ACHN (cell line): ENCODE measurements at regions not wholly inside any gene's neighbourhood (a gene's known extent, or its start where the extent isn't known, plus 50 kb on each side); places are given as distances from the start of the nearest gene placed in this dataset.

Experiments
- DNase-seq: peaks from one replicate; pipeline ENCODE4 v3.0.0-alpha.2; 2015
- in situ Hi-C: cut with HindIII; loops from 2 replicates; pipeline ENCODE4 v1.10.0; 2017; ENCODE audit warnings: low sequenced_read_pairs, low pct_ligation_motif_present, low pct_unique_long_range_greater_than_20kb

- DNase-seq, result no peak
- in situ Hi-C loops, result no loop called here
Measured at GRCh38 chr2:16520891-16521290, 144.7 kb downstream of the CYRIA start.

DNA sequence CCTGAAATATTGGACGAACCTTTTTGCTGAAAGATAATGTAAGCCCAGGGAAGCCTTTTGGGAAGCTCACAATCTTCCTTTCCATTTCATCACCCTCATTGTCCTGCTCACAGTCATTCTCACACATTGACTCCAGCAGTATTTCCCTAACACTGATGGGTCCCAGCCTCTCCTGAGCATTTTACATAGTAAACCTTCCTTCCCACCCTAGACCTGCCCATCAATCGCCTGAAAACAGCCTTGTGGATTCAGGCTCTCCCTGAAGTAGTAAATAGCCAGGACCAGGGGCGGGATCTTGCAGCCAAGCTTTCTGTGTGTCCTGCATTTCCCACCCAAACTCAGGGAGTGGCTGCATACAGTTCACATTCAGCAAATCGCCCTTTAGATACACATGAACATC lies 149.9 kb downstream of the CYRIA start:
- in situ Hi-C loops, result no loop called here

GRCh38 chr2:16513626-16514025 lies 152.0 kb downstream of the CYRIA start:
- no peak for DNase-seq
- in situ Hi-C loops, result no loop called here

More for the DNA sequence above, 149.9 kb downstream of the CYRIA start:
- no peak for DNase-seq

DNA sequence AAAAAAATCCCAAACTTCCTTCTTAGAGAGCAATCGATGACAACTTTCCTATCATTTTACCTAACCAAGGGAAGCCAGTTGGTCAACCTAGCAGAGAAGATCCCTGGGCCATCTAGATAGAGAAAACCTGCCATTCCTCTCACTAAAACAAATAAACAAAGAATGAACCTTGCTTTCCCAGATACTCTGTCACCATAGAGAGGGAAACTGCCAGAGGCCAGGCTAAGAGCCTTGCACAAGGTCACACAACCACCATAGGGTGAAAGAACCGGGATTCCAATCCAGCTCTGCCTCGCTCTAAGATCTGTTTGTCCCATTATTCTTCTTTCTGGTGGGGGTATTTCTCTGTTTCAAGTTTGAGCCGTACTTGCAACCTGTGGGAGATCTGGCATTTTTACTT lies 154.6 kb downstream of the CYRIA start:
- DNase-seq, result no peak
- in situ Hi-C loops, result no loop called here

- in situ Hi-C loops, result no loop called here
- no peak for DNase-seq
Measured at GRCh38 chr2:16509042-16509441, 156.6 kb downstream of the CYRIA start.

- in situ Hi-C loops, result no loop called here
- DNase-seq, result no peak
Measured at GRCh38 chr2:16508490-16508851, 157.2 kb downstream of the CYRIA start.

DNA sequence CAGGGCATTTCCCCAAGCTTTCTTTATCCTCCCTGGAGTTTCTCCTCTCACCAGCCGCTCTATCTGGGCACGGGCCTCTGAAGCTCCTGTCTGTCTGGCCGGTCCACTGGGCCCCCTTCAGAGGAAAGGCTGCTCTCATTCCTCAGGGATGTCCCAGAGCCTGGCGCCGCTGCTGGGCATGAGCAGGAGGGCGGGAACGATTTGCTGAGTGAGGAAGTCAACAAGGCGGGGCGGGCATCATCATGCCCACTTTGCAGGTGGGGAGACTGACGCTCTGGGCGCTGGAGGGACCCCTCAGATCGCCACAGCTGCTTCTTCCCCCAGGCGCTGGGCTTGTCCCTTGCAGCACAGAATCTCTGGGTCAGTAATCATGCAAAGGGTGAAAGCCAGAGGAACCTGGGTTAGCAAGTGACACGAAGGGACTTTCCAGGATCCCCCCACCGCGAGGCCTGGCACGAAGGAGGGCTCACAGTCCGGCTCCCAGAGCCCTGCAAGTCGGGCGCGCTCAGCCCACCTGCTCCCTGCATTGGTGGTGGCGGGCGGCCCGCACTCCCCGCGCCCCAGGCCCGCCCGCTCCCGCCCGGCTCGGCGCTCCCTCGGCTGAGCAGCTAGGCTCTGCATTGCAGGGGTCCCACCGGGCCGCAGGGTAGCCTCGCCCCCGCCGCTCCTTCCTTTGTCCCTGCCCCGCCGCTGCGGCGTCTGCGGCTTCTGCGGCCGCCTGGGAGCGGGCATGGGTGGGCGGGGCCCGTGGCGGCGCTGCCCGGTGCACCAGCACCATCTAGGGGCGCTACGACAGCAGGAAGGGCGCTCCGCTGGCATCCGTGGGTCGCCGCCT lies 157.8 kb downstream of the CYRIA start:
- DNase-seq, result peak; percentile 54
- in situ Hi-C loops, result no loop called here

- no peak for DNase-seq
- in situ Hi-C loops, result no loop called here
Measured at GRCh38 chr2:16506366-16506765, 159.3 kb downstream of the CYRIA start.

- DNase-seq, result no peak
- in situ Hi-C loops, result no loop called here
Measured at GRCh38 chr2:16496426-16497388, 168.9 kb downstream of the CYRIA start.

DNA sequence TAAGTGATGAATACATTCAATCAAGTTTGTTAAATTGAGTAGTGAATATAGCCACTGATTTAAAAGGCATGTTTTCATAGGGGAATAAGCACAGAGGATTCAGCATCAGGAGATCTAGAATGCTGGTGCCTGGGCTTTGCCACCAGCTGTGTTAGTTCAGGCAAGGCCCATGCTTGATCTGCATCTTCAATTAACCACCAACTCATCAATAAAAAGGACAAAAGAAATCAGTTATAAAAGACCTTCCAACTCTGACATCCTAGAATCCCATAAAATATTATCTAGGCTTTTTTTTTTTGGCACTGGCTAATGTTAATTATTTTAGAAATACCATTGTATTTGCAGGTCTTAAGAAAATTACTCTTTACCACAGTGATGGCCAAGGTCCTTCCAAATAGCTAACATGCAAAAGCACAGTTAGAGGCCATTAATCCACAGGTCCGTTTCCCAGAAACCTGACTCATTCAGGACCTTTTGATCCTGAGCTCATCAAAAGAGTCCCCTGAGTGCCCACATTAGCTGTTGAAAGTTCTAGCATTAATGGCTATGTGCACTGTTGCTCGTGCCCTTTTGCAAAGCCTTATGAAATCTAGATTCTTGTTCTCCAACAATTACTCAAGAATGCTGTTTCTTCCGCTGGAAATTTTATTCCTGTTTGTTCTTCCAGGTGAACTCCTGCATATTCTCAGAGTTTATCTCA lies 170.0 kb downstream of the CYRIA start:
- DNase-seq, result no peak
- in situ Hi-C loops, result no loop called here

- DNase-seq, result no peak
- in situ Hi-C loops, result no loop called here
Measured at GRCh38 chr2:16494836-16495508, 170.7 kb downstream of the CYRIA start.

GRCh38 chr2:16493788-16494187 lies 171.8 kb downstream of the CYRIA start:
- in situ Hi-C loops, result no loop called here
- no peak for DNase-seq

DNA sequence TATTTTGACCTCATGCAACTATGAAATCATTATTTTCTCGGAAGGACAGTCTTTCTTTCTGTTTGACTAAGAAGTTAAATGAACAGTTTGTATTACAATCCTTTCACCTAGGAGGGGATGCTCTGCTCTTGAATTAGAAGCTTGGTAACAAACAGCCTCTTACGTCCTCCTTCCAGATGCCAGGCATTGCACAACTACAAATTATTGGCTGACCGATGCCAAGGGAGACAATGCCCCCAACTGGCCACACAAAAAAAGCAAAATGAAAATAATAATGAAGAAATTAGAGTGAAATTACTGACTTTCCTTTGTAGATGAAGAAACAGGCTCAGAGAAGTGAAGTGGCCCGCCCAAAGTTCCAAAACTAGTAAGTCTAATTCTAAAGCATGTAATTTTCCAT lies 177.9 kb downstream of the CYRIA start:
- peak; percentile 38 for DNase-seq
- in situ Hi-C loops, result no loop called here

DNA sequence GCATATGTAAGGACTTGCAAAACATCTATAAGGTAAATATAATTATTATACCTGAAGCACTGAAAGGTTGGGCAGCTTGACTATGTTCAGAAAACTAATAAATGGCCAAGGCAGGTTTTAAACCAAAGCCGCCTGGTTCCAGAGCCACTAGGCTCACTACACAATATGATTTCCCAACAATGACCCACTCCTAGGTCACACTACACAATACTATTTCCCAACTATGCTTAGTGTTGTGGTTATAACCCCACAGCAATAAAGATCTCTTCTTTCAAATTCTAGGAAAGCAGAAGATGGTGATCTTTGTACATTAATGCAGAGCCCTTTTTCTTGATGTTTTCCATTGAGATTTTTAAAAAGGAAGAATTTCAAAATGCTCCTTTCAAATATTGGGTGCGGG lies 180.4 kb downstream of the CYRIA start:
- DNase-seq, result no peak
- in situ Hi-C loops, result no loop called here

DNA sequence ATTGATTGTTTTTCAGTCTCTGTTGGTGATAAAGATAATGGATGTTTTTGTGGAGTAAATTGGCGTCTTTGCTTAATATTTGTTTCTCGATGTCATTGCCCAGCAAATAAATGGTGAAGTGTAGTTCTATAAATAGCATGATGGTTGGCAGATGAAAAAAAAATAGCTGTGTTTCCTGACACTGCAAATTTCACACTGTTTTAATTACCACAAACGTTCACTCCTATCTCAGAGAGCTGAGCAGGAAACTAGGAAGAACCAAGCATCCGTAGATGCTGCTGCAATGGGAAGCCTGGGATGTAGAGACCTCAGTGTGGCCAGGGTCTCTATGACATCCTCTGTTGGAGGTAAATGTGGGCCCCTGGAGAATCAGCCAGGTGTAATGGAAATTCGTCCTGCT lies 183.2 kb downstream of the CYRIA start:
- DNase-seq, result no peak
- in situ Hi-C loops, result no loop called here

DNA sequence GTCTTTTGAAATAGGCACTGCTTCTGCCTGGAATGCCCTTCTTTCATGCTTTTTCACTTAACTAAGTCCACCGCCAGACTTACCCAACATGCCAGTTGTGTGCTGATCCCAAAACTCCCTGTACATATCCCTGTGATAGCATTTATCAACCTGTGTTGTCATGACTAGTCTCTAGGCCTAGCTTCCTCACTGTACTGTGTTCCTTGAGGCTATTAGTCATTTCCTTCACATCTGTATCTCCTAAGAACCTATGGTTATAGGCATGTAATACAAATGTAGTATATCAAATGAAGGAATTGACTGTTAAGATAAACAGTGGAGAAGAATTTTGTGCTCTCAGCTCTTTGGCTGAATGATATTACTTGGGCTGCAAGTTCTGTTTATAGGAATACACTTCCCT lies 184.3 kb downstream of the CYRIA start:
- in situ Hi-C loops, result no loop called here
- no peak for DNase-seq

DNA sequence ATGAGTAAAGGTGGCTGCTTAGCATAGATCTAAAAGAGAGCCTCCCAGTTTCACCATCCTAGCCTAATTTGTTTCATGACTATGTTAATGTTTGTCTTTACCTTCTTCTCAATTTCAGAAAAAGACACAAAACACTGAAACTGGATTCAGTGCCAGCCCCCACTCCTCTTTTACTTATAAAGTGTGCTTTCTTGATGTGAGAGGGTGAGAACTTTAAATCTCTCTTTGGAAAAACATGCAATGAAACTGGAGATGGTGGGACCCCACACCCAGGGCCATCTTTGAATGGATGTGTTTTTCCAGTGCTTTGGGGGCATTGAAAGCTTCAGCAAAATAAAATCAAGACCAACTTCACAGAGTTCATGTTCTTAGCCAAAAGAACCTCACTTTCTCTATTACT lies 185.9 kb downstream of the CYRIA start:
- in situ Hi-C loops, result no loop called here
- DNase-seq, result no peak

- in situ Hi-C loops, result no loop called here
- DNase-seq, result no peak
Measured at GRCh38 chr2:16478434-16479210, 187.0 kb downstream of the CYRIA start.
